H9 (cell line): ENCODE measurements at regions not wholly inside any gene's neighbourhood (a gene's known extent, or its start where the extent isn't known, plus 50 kb on each side); places are given as distances from the start of the nearest gene placed in this dataset.

Experiments used
- DNase-seq: peaks from one replicate; pipeline ENCODE4 v3.0.0-alpha.2; 2017
- H2AFZ ChIP-seq: one replicate; pipeline ENCODE4 v1.6.1; 2013; ENCODE audit warnings: mild to moderate bottlenecking, low read length, control low read depth, moderate library complexity
- H2AK5ac ChIP-seq: 2 replicates; pipeline ENCODE4 v1.6.1; 2013; ENCODE audit warnings: low read length, control low read depth, mixed read lengths; ENCODE audit not compliant: insufficient read length
- H2BK120ac ChIP-seq: one replicate; pipeline ENCODE4 v1.6.1; 2013; ENCODE audit warnings: low read depth, mild to moderate bottlenecking, low read length, control low read depth, inconsistent platforms; ENCODE audit not compliant: poor library complexity, severe bottlenecking
- H2BK12ac ChIP-seq: 2 replicates; pipeline ENCODE4 v1.6.1; 2013; ENCODE audit warnings: low read length, control low read depth, mixed read lengths, low read depth; ENCODE audit not compliant: insufficient read length
- H2BK15ac ChIP-seq: 2 replicates; pipeline ENCODE4 v1.6.1; 2013; ENCODE audit warnings: low read depth, low read length, control low read depth
- H2BK20ac ChIP-seq: one replicate; pipeline ENCODE4 v1.6.1; 2013; ENCODE audit warnings: low read depth, mild to moderate bottlenecking, low read length, control low read depth, inconsistent platforms; ENCODE audit not compliant: poor library complexity, severe bottlenecking
- H2BK5ac ChIP-seq: 2 replicates; pipeline ENCODE4 v1.6.1; 2013; ENCODE audit warnings: low read length, control low read depth, mixed read lengths; ENCODE audit not compliant: insufficient read length
- H3K14ac ChIP-seq: 2 replicates; pipeline ENCODE4 v1.6.1; 2013; ENCODE audit warnings: low read length, control low read depth; ENCODE audit not compliant: insufficient read depth
- H3K18ac ChIP-seq: 2 replicates; pipeline ENCODE4 v1.6.1; 2013; ENCODE audit warnings: low read depth, mild to moderate bottlenecking, mixed read lengths, low read length, control low read depth; ENCODE audit not compliant: insufficient read length
- H3K23ac ChIP-seq: 2 replicates; pipeline ENCODE4 v1.6.1; 2013; ENCODE audit warnings: low read length, control low read depth, mixed read lengths, low read depth; ENCODE audit not compliant: insufficient read length
- H3K23me2 ChIP-seq: 2 replicates; pipeline ENCODE4 v1.6.1; 2013; ENCODE audit warnings: low read depth, mild to moderate bottlenecking, mixed read lengths, low read length, control low read depth; ENCODE audit not compliant: insufficient read length, poor library complexity, severe bottlenecking
- H3K27ac ChIP-seq: 2 replicates; pipeline ENCODE4 v1.5.1; 2013; ENCODE audit warnings: low read length, control low read depth, mixed read lengths, low read depth; ENCODE audit not compliant: insufficient read length
- H3K27me3 ChIP-seq: 2 replicates; pipeline ENCODE4 v1.6.1; 2013; ENCODE audit warnings: low read length, control low read depth, inconsistent platforms; ENCODE audit not compliant: insufficient read depth
- H3K4ac ChIP-seq: 2 replicates; pipeline ENCODE4 v1.6.1; 2013; ENCODE audit warnings: low read depth, mild to moderate bottlenecking, control low read depth, inconsistent platforms, low read length, moderate library complexity
- H3K4me1 ChIP-seq: 2 replicates; pipeline ENCODE4 v1.6.1; 2013; ENCODE audit warnings: low read length, control low read depth, inconsistent platforms; ENCODE audit not compliant: insufficient read depth
- H3K4me2 ChIP-seq: 2 replicates; pipeline ENCODE4 v1.6.1; 2013; ENCODE audit warnings: low read length, control low read depth, mixed read lengths; ENCODE audit not compliant: insufficient read length, insufficient read depth
- H3K56ac ChIP-seq: 2 replicates; pipeline ENCODE4 v1.6.1; 2013; ENCODE audit warnings: low read depth, mild to moderate bottlenecking, mixed read lengths, low read length, control low read depth; ENCODE audit not compliant: insufficient read length
- H3K79me1 ChIP-seq: 2 replicates; pipeline ENCODE4 v1.6.1; 2013; ENCODE audit warnings: low read depth, mild to moderate bottlenecking, moderate library complexity, low read length, control low read depth, inconsistent platforms; ENCODE audit not compliant: insufficient read depth, poor library complexity, severe bottlenecking
- H3K79me2 ChIP-seq: 2 replicates; pipeline ENCODE4 v1.6.1; 2013; ENCODE audit warnings: low read length, control low read depth, inconsistent platforms; ENCODE audit not compliant: insufficient read depth
- H3K9ac ChIP-seq: 2 replicates; pipeline ENCODE4 v1.6.1; 2013; ENCODE audit warnings: low read length, control low read depth, mixed read lengths; ENCODE audit not compliant: insufficient read length; ENCODE audit errors: extremely low read depth
- H3K9me3 ChIP-seq: one replicate; pipeline ENCODE4 v1.6.1; 2013; ENCODE audit warnings: low read depth, low read length, inconsistent platforms; ENCODE audit not compliant: control insufficient read depth
- H3T11ph ChIP-seq: one replicate; pipeline ENCODE4 v1.6.1; 2013; ENCODE audit warnings: mild to moderate bottlenecking, low read length, control low read depth, inconsistent platforms
- H4K20me1 ChIP-seq: one replicate; pipeline ENCODE4 v1.6.1; 2013; ENCODE audit not compliant: control insufficient read depth, insufficient read length, insufficient read depth
- H4K5ac ChIP-seq: 2 replicates; pipeline ENCODE4 v1.6.1; 2013; ENCODE audit warnings: low read depth, mild to moderate bottlenecking, mixed read lengths, low read length, control low read depth; ENCODE audit not compliant: insufficient read length
- H4K8ac ChIP-seq: replicated peaks from 2 replicates; pipeline ENCODE4 v1.6.1; 2013; ENCODE audit warnings: low read length, control low read depth, mixed read lengths, low read depth; ENCODE audit not compliant: insufficient read length
- H4K91ac ChIP-seq: 2 replicates; pipeline ENCODE4 v1.6.1; 2013; ENCODE audit warnings: low read depth, mild to moderate bottlenecking, moderate library complexity, mixed read lengths, low read length, control low read depth; ENCODE audit not compliant: insufficient read length
- H3K27ac Mint-ChIP-seq, 3 experiments: 2 replicates in 2 of 3; 3 replicates in 1 of 3; pipeline ENCODE4 v1.8.0; 2020 to 2021; ENCODE audit warnings: mixed read lengths in 3 of 3, mild to moderate bottlenecking in 1 of 3, moderate library complexity in 1 of 3
- H3K27me3 Mint-ChIP-seq: 2 replicates; pipeline ENCODE4 v1.8.0; 2021; ENCODE audit warnings: low read depth, mild to moderate bottlenecking, moderate library complexity, mixed read lengths
- H3K36me3 Mint-ChIP-seq, 3 experiments: 2 replicates in 2 of 3; 3 replicates in 1 of 3; pipeline ENCODE4 v1.8.0; 2020 to 2021; ENCODE audit warnings: low read depth in 3 of 3, mixed read lengths in 3 of 3; ENCODE audit not compliant: insufficient read depth in 1 of 3
- H3K4me1 Mint-ChIP-seq, 2 experiments: 2 replicates each; pipeline ENCODE4 v1.8.0; 2020; ENCODE audit warnings: mixed read lengths in 2 of 2
- H3K4me3 Mint-ChIP-seq, 2 experiments: 2 replicates in 1 of 2; 3 replicates in 1 of 2; pipeline ENCODE4 v1.8.0; 2020 to 2021; ENCODE audit warnings: mild to moderate bottlenecking in 2 of 2, mixed read lengths in 2 of 2, moderate library complexity in 1 of 2
- H3K9me3 Mint-ChIP-seq, 2 experiments: 2 replicates in 1 of 2; 3 replicates in 1 of 2; pipeline ENCODE4 v1.8.0; 2020; ENCODE audit warnings: mild to moderate bottlenecking in 2 of 2, mixed read lengths in 2 of 2, moderate library complexity in 1 of 2
- TF ChIP-seq, protein P1 (sequence below): fragments of 200-600 bp; sonication (generic); conservative IDR thresholded peaks from 3 replicates; pipeline ENCODE4 v1.8.0; 2021; ENCODE audit warnings: antibody characterized with exemption, mild to moderate bottlenecking

DNA sequence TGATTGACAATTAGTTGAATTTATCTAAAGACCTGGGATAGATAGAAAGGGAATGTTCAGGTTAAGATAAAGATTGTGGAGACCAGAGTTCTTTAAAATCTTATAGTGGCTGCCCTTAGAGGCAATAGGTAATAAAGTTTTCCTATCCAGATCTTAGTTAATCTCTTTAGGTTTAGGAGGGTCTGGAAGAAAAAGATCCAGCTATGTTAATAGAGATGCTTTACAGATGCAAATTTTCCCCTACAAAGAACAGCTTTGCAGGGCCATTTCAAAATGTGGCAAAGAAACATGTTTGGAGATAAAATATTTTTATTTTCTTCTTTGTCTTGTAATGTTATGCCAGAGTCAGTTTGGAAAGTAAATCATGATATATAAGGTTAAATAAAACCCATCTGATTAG lies 54.1 kb upstream of the CHIC1 start:
- Histone ChIP-seq H2BK5ac (no peak overlapping the region), H3K23me2 (no peaks in the 10 kb centered on the region), H3K9me3 (no peaks in the 10 kb centered on the region), H3K79me1 (no peaks in the 10 kb centered on the region), H3K18ac (no peak overlapping the region), H3K79me2 (no peaks in the 10 kb centered on the region), H3K27ac (no peak overlapping the region), H2AK5ac (no peak overlapping the region), H3K27me3 (no peaks in the 10 kb centered on the region), H4K8ac (no peak overlapping the region), H3K4me2 (no peak overlapping the region), H3K14ac (no peak overlapping the region), H3T11ph (no peak overlapping the region), H2BK120ac (no peak overlapping the region), H4K91ac (no peak overlapping the region), H3K9ac (no peak overlapping the region), H2BK20ac (no peak overlapping the region), H2BK12ac (no peak overlapping the region), H3K4me1 (no peaks in the 10 kb centered on the region), H3K56ac (no peak overlapping the region), H4K20me1 (no peaks in the 10 kb centered on the region), H2AFZ (no peak overlapping the region), H4K5ac (no peak overlapping the region), H3K23ac (no peak overlapping the region), H2BK15ac (no peak overlapping the region), H3K4ac (no peak overlapping the region)
- H3K27ac Mint-ChIP-seq: peak overlapping the region in 2 of 3 experiments; percentile 48 to 68; a peak in 1 of 7 replicates
- peaks cover 11% of the 10 kb centered on the region in 2 experiments for H3K9me3 Mint-ChIP-seq
- no peaks in the 10 kb centered on the region; the same call in 1 of the 2 replicates for H3K27me3 Mint-ChIP-seq
- peaks cover 23 to 33% of the 10 kb centered on the region in 2 experiments for H3K4me1 Mint-ChIP-seq
- H3K36me3 Mint-ChIP-seq: peaks cover 8 to 15% (median 11%) of the 10 kb centered on the region in 3 experiments; a peak in 5 of 7 replicates
- DNase-seq: no peak
- H3K4me3 Mint-ChIP-seq: no peak overlapping the region
- TF ChIP-seq, protein P1, sequence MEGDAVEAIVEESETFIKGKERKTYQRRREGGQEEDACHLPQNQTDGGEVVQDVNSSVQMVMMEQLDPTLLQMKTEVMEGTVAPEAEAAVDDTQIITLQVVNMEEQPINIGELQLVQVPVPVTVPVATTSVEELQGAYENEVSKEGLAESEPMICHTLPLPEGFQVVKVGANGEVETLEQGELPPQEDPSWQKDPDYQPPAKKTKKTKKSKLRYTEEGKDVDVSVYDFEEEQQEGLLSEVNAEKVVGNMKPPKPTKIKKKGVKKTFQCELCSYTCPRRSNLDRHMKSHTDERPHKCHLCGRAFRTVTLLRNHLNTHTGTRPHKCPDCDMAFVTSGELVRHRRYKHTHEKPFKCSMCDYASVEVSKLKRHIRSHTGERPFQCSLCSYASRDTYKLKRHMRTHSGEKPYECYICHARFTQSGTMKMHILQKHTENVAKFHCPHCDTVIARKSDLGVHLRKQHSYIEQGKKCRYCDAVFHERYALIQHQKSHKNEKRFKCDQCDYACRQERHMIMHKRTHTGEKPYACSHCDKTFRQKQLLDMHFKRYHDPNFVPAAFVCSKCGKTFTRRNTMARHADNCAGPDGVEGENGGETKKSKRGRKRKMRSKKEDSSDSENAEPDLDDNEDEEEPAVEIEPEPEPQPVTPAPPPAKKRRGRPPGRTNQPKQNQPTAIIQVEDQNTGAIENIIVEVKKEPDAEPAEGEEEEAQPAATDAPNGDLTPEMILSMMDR: no peak
